Keratinocyte (primary cell): ENCODE measurements at regions not wholly inside any gene's neighbourhood (a gene's known extent, or its start where the extent isn't known, plus 50 kb on each side); places are given as distances from the start of the nearest gene placed in this dataset.

ENCODE experiments used
- CTCF ChIP-seq, 3 experiments: IDR thresholded peaks in 1 of 3; conservative IDR thresholded peaks in 1 of 3; optimal IDR thresholded peaks in 1 of 3; 2 replicates in 2 of 3; 3 replicates in 1 of 3; pipeline versions ENCODE3 to v1.5.1; 2011; ENCODE audit warnings: low read length in 3 of 3, mild to moderate bottlenecking in 3 of 3, moderate library complexity in 2 of 3, control low read depth in 1 of 3, inconsistent platforms in 1 of 3; ENCODE audit not compliant: insufficient read depth in 2 of 3; ENCODE audit errors: extremely low read depth in 1 of 3
- EZH2 ChIP-seq: IDR thresholded peaks from one replicate; pipeline ENCODE4 v1.6.1; 2012; ENCODE audit warnings: inconsistent platforms, mild to moderate bottlenecking, low read length, moderate library complexity

- TF ChIP-seq CTCF (optimal IDR thresholded peaks at IDR 0.05 in 1 of 3, IDR thresholded peaks at IDR 0.05 in 1 of 3, conservative IDR thresholded peaks at IDR 0.05 in 1 of 3; ENCODE audit: extremely low read depth in 1 of 3, insufficient read depth in 2 of 3, low read length in 3 of 3) (no peak), EZH2 (no peak)
These were observed 246.5 kb upstream of the C1orf174 start for GRCh38 chr1:4146614-4147013.
